Natural killer cell treated with Interleukin-12 subunit alpha and Interleukin-12 subunit beta and Interleukin-15 and Interleukin-18, amount 100 ng/mL, for 72 hours (primary cell): ENCODE measurements at regions not wholly inside any gene's neighbourhood (a gene's known extent, or its start where the extent isn't known, plus 50 kb on each side); places are given as distances from the start of the nearest gene placed in this dataset.

Experiments
- ATAC-seq, 2 donors: fragments of 150-1000 bp; cut with Tn5 transposase in 1 of 2; sonication (Bioruptor Pico), chemical (Tn5 transposase) in 1 of 2; 2 replicates each; pipeline ENCODE4 v1.10.0; 2021
- DNase-seq: peaks from one replicate; pipeline ENCODE4 v3.0.0; 2022; ENCODE audit warnings: low spot score
- H3K27ac Mint-ChIP-seq, 2 donors: 1 replicate in 1 of 2; 2 replicates in 1 of 2; pipeline ENCODE4 v1.8.0; 2022; ENCODE audit warnings: mixed read lengths in 2 of 2, mild to moderate bottlenecking in 1 of 2, moderate library complexity in 1 of 2
- H3K27me3 Mint-ChIP-seq, 2 donors: 1 replicate in 1 of 2; 2 replicates in 1 of 2; pipeline ENCODE4 v1.8.0; 2022; ENCODE audit warnings: mixed read lengths in 2 of 2
- H3K36me3 Mint-ChIP-seq: one replicate; pipeline ENCODE4 v1.8.0; 2022; ENCODE audit warnings: mixed read lengths
- H3K4me1 Mint-ChIP-seq, 2 donors: 1 replicate in 1 of 2; 2 replicates in 1 of 2; pipeline ENCODE4 v1.8.0; 2022; ENCODE audit warnings: low read depth in 2 of 2, mixed read lengths in 2 of 2, mild to moderate bottlenecking in 1 of 2
- H3K4me3 Mint-ChIP-seq: one replicate; pipeline ENCODE4 v1.8.0; 2022; ENCODE audit warnings: mixed read lengths
- H3K9me3 Mint-ChIP-seq: 2 replicates; pipeline ENCODE4 v1.8.0; 2022; ENCODE audit warnings: mixed read lengths

GRCh38 chr18:34042423-34043146 lies 182.1 kb downstream of the NOL4 start:
- Mint-ChIP-seq H3K4me3 (no peak overlapping the region), H3K27ac (no peak overlapping the region), H3K4me1 (no peaks in the 10 kb centered on the region), H3K36me3 (no peaks in the 10 kb centered on the region), H3K9me3 (peaks cover 18% of the 10 kb centered on the region), H3K27me3 (no peaks in the 10 kb centered on the region)
- no peak for ATAC-seq
- no peak for DNase-seq

DNA sequence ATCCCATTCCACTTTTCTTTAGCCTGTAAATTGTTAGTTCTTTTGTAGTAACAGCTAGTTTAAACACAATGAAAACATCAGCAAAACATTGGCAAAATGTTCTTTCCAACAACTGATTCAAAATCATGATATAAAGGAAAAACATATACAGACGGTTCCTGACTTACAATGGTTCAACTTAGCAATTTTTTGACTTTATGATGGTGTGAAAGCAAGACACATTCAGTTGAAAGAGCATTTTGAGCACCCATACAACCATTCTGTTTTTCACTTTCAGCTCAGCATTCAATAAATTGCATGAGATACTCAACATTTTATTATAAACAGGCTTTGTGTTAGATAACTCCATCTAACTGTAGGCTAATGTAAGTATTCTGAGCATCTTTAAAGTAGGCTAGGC lies 185.1 kb downstream of the NOL4 start:
- Mint-ChIP-seq H3K9me3 (peaks cover 11% of the 10 kb centered on the region), H3K4me1 (no peaks in the 10 kb centered on the region), H3K36me3 (no peaks in the 10 kb centered on the region), H3K4me3 (no peak overlapping the region), H3K27me3 (no peaks in the 10 kb centered on the region), H3K27ac (no peak overlapping the region)
- DNase-seq = no peak
- ATAC-seq = no peak

DNA sequence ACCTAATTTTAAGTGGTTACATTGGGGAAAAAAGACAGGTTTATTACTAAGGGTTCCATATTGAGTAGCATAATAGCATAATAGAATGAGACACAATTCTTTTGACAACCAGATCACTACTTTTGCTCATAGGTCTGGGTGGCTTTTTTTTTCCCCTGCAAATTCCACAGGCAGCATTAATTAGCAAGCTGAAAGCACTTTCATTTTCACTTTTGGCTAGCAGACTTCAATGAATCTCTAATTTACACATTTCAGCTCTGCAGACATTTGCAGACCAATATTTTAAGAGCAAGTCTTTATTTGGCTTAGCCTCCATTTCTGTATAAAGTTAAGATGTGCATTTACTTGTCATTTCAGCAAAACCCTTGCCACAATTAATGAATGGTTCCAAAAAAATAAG lies 185.5 kb downstream of the NOL4 start:
- no peaks in the 10 kb centered on the region for H3K4me1 Mint-ChIP-seq
- DNase-seq (no peak), ATAC-seq (no peak)
- H3K4me3 Mint-ChIP-seq = no peak overlapping the region
- H3K9me3 Mint-ChIP-seq = peaks cover 10% of the 10 kb centered on the region
- no peak overlapping the region for H3K27ac Mint-ChIP-seq
- no peaks in the 10 kb centered on the region for H3K36me3 Mint-ChIP-seq
- H3K27me3 Mint-ChIP-seq = no peaks in the 10 kb centered on the region

GRCh38 chr18:34038086-34038485 lies 186.6 kb downstream of the NOL4 start:
- H3K4me3 Mint-ChIP-seq = no peak overlapping the region
- no peaks in the 10 kb centered on the region for H3K27me3 Mint-ChIP-seq
- no peak for DNase-seq
- H3K36me3 Mint-ChIP-seq = peaks cover 7% of the 10 kb centered on the region
- no peak for ATAC-seq
- H3K9me3 Mint-ChIP-seq = peaks cover 13% of the 10 kb centered on the region
- no peaks in the 10 kb centered on the region for H3K4me1 Mint-ChIP-seq
- no peak overlapping the region for H3K27ac Mint-ChIP-seq

- no peak overlapping the region for H3K4me3 Mint-ChIP-seq
- H3K36me3 Mint-ChIP-seq = peaks cover 7% of the 10 kb centered on the region
- DNase-seq = no peak
- ATAC-seq = no peak
- H3K4me1 Mint-ChIP-seq = no peaks in the 10 kb centered on the region
- H3K27ac Mint-ChIP-seq = no peak overlapping the region
- no peaks in the 10 kb centered on the region for H3K27me3 Mint-ChIP-seq
- H3K9me3 Mint-ChIP-seq = peaks cover 13% of the 10 kb centered on the region
Measured at GRCh38 chr18:34033968-34034367, 190.7 kb downstream of the NOL4 start.

DNA sequence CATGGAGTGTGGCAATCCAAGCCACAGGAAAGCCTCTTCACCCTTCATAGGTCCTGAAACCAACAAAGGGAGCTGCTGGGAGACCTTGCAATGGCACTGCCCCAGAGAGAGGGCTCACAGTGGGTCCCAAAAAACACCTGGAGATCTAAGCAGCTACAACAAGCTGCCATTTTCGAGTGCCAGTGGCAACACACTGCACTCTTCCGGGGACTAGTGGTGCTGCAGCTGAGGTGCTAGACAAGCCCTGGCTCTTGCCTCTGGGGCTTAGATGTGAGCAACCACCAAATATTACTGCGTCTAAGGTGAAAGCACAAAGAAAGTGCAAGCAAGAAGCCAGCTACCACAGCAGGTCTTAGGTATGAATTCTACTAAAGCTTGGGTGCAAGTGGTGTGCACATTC lies 192.9 kb downstream of the NOL4 start:
- Mint-ChIP-seq H3K4me3 (no peak overlapping the region), H3K27ac (no peak overlapping the region), H3K4me1 (no peaks in the 10 kb centered on the region), H3K36me3 (peaks cover 7% of the 10 kb centered on the region), H3K9me3 (peaks cover 10% of the 10 kb centered on the region), H3K27me3 (no peaks in the 10 kb centered on the region)
- DNase-seq (no peak), ATAC-seq (no peak)

GRCh38 chr18:34028324-34028723 lies 196.4 kb downstream of the NOL4 start:
- Mint-ChIP-seq H3K36me3 (peaks cover under 1% of the 10 kb centered on the region), H3K27me3 (no peaks in the 10 kb centered on the region), H3K9me3 (peaks cover 8% of the 10 kb centered on the region), H3K27ac (no peak overlapping the region), H3K4me3 (no peak overlapping the region), H3K4me1 (no peaks in the 10 kb centered on the region)
- no peak for DNase-seq
- no peak for ATAC-seq

- peaks cover 7% of the 10 kb centered on the region for H3K36me3 Mint-ChIP-seq
- H3K4me1 Mint-ChIP-seq = no peaks in the 10 kb centered on the region
- no peak for DNase-seq
- no peaks in the 10 kb centered on the region for H3K27me3 Mint-ChIP-seq
- H3K9me3 Mint-ChIP-seq = peaks cover 7% of the 10 kb centered on the region
- no peak overlapping the region for H3K27ac Mint-ChIP-seq
- H3K4me3 Mint-ChIP-seq = no peak overlapping the region
- ATAC-seq = no peak
Measured at GRCh38 chr18:34025191-34025801, 199.4 kb downstream of the NOL4 start.

DNA sequence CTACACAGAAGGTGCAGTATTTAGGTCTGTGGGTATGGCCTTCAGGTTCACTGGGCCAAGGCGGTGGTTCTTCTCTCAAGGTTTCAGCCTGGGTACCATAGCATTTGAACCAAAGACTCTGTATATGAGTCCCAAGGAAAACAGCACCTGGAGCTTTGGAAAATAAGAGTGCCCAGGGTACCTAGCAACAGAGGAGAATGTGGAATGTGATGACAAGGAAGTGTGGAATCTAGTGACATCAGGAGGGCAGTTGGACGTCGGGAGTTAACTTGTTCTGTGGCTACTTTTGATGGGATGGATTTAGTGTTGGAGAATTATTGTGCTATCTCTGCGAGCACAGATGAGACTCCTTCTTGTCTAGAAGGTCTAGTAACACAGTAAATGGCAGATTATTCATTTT lies 201.2 kb downstream of the NOL4 start:
- H3K36me3 Mint-ChIP-seq = peaks cover 7% of the 10 kb centered on the region
- H3K9me3 Mint-ChIP-seq = peaks cover 7% of the 10 kb centered on the region
- no peaks in the 10 kb centered on the region for H3K27me3 Mint-ChIP-seq
- no peaks in the 10 kb centered on the region for H3K4me1 Mint-ChIP-seq
- ATAC-seq (no peak), DNase-seq (no peak)
- no peak overlapping the region for H3K4me3 Mint-ChIP-seq
- H3K27ac Mint-ChIP-seq = no peak overlapping the region

GRCh38 chr18:34018336-34018735 lies 206.4 kb downstream of the NOL4 start:
- DNase-seq (no peak), ATAC-seq (no peak)
- Mint-ChIP-seq H3K27me3 (no peaks in the 10 kb centered on the region), H3K4me1 (no peaks in the 10 kb centered on the region), H3K4me3 (no peak overlapping the region), H3K27ac (no peak overlapping the region), H3K36me3 (peaks cover 7% of the 10 kb centered on the region), H3K9me3 (peaks cover 6% of the 10 kb centered on the region)

GRCh38 chr18:34003687-34004086 lies 221.0 kb downstream of the NOL4 start:
- no peaks in the 10 kb centered on the region for H3K4me1 Mint-ChIP-seq
- H3K4me3 Mint-ChIP-seq = no peak overlapping the region
- H3K36me3 Mint-ChIP-seq = no peaks in the 10 kb centered on the region
- H3K27me3 Mint-ChIP-seq = no peaks in the 10 kb centered on the region
- no peak for DNase-seq
- peaks cover 8% of the 10 kb centered on the region for H3K9me3 Mint-ChIP-seq
- no peak for ATAC-seq
- H3K27ac Mint-ChIP-seq = no peak overlapping the region

GRCh38 chr18:34002130-34002529 lies 222.6 kb downstream of the NOL4 start:
- H3K9me3 Mint-ChIP-seq = peaks cover 12% of the 10 kb centered on the region
- DNase-seq (no peak), ATAC-seq (no peak)
- H3K36me3 Mint-ChIP-seq = no peaks in the 10 kb centered on the region
- no peak overlapping the region for H3K4me3 Mint-ChIP-seq
- no peak overlapping the region for H3K27ac Mint-ChIP-seq
- no peaks in the 10 kb centered on the region for H3K4me1 Mint-ChIP-seq
- no peaks in the 10 kb centered on the region for H3K27me3 Mint-ChIP-seq

- H3K36me3 Mint-ChIP-seq = no peaks in the 10 kb centered on the region
- DNase-seq (no peak), ATAC-seq (no peak)
- no peak overlapping the region for H3K4me3 Mint-ChIP-seq
- peaks cover 12% of the 10 kb centered on the region for H3K9me3 Mint-ChIP-seq
- no peaks in the 10 kb centered on the region for H3K27me3 Mint-ChIP-seq
- H3K4me1 Mint-ChIP-seq = no peaks in the 10 kb centered on the region
- H3K27ac Mint-ChIP-seq = no peak overlapping the region
Measured at GRCh38 chr18:34001376-34001775, 223.3 kb downstream of the NOL4 start.

GRCh38 chr18:33987206-33987605 lies 237.5 kb downstream of the NOL4 start:
- H3K27me3 Mint-ChIP-seq = no peaks in the 10 kb centered on the region
- ATAC-seq = no peak
- H3K9me3 Mint-ChIP-seq = peaks cover 19% of the 10 kb centered on the region
- H3K36me3 Mint-ChIP-seq = peaks cover 4% of the 10 kb centered on the region
- H3K27ac Mint-ChIP-seq = no peak overlapping the region
- no peak overlapping the region for H3K4me3 Mint-ChIP-seq
- H3K4me1 Mint-ChIP-seq = no peaks in the 10 kb centered on the region
- DNase-seq = no peak

DNA sequence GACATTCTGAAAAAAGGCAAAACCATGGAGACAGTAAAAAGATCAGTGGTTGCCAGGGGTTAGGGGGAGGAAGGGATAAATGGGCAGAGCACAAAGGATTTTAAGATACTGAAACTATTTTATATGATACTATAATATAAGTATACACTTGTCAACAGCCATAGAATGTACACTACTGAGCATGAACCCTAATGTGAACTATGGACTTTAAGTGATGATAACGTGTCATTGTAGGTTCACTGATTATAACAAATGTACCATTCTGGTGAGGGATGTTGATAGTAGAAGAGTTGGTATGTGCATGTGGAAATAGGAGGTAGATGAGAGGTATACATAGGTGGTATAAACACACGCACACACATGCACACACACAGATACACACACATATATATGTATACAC lies 241.6 kb downstream of the NOL4 start:
- no peaks in the 10 kb centered on the region for H3K4me1 Mint-ChIP-seq
- DNase-seq (no peak), ATAC-seq (no peak)
- no peak overlapping the region for H3K27ac Mint-ChIP-seq
- H3K27me3 Mint-ChIP-seq = no peaks in the 10 kb centered on the region
- peaks cover 16% of the 10 kb centered on the region for H3K9me3 Mint-ChIP-seq
- H3K4me3 Mint-ChIP-seq = no peak overlapping the region
- peaks cover 15% of the 10 kb centered on the region for H3K36me3 Mint-ChIP-seq
